ENCODE measurements at regions not wholly inside any gene's neighbourhood (a gene's known extent, or its start where the extent isn't known, plus 50 kb on each side); places are given as distances from the start of the nearest gene placed in this dataset.
"Not testable (repeated sequence)": the region's sequence is repeated elsewhere in the genome, so short reads cannot be mapped to it uniquely, and the experiment has no call there.

GRCh38 chr9:36499174-36499890 lies 73.4 kb upstream of the MELK start:
- POLR2A ChIA-PET = no interaction called here
- no peaks in the 10 kb centered on the region for H3K79me2 ChIP-seq (ENCODE audit: control insufficient read depth, insufficient read depth, low read length)
- DNase-seq = no peak
- H3K4me3 Mint-ChIP-seq = no peak overlapping the region
- CTCF ChIA-PET = interaction anchor here (2.5 kb wide), 1 partner anchor 92 kb away, joined by 5 read pairs; no protein-coding TSS in a partner anchor
- H3K36me3 ChIP-seq (replicated peaks in 1 of 2; ENCODE audit: control extremely low read depth in 1 of 2, control insufficient read depth in 1 of 2, extremely low read depth in 1 of 2, insufficient read depth in 2 of 2, low read length in 1 of 2) = no peaks in the 10 kb centered on the region
- H3K9me3 ChIP-seq (ENCODE audit: control extremely low read depth in 1 of 3, control insufficient read depth in 2 of 3, insufficient read depth in 1 of 3, low read length in 2 of 3) = no peaks in the 10 kb centered on the region
- peaks cover 3 to 8% of the 10 kb centered on the region in 2 donors for H3K4me1 ChIP-seq (ENCODE audit: control insufficient read depth in 2 of 2, insufficient read depth in 2 of 2, low read length in 2 of 2)
- H3K4me3 ChIP-seq (ENCODE audit: control extremely low read depth in 1 of 5, extremely low read depth in 1 of 5, insufficient read depth in 1 of 5, low read depth in 2 of 5, low read length in 4 of 5) = no peak overlapping the region
- H3K4me1 Mint-ChIP-seq = peaks cover 24% of the 10 kb centered on the region
- peak overlapping the region; percentile 37 for H2AFZ ChIP-seq (ENCODE audit: insufficient read depth, low read depth, low read length, poor library complexity, severe bottlenecking)
- 31% methylated on average over 6 of the region's 8 CpGs for WGBS (ENCODE audit: insufficient coverage)
- H3K27me3 Mint-ChIP-seq = no peaks in the 10 kb centered on the region
- H3K27me3 ChIP-seq (replicated peaks in 1 of 4; ENCODE audit: control extremely low read depth in 1 of 4, control insufficient read depth in 3 of 4, insufficient read depth in 4 of 4, low read length in 3 of 4) = no peaks in the 10 kb centered on the region
- H3K4me2 ChIP-seq (replicated peaks; ENCODE audit: low read depth, low read length, poor library complexity, severe bottlenecking) = peak overlapping the region; percentile 27
- no peaks in the 10 kb centered on the region for H4K20me1 ChIP-seq (ENCODE audit: control insufficient read depth, insufficient read depth, low read length, poor library complexity, severe bottlenecking)
- H3K9me3 Mint-ChIP-seq (ENCODE audit: insufficient read depth) = no peaks in the 10 kb centered on the region
- H3K27ac Mint-ChIP-seq = no peak overlapping the region
- ATAC-seq (ENCODE audit: low read depth) = no peak
- no peak overlapping the region for H3K27ac ChIP-seq (ENCODE audit: low read length in 2 of 2)
- H3K9ac ChIP-seq (ENCODE audit: low read length) = no peak overlapping the region
- intact Hi-C loops (cut with micrococcal nuclease) = no loop called here
- TF ChIP-seq CTCF (IDR thresholded peaks at IDR 0.05) = no peak
- no peak for TF ChIP-seq EZH2 (IDR thresholded peaks at IDR 0.05; ENCODE audit: borderline replicate concordance, insufficient read depth, low read depth, low read length, poor library complexity, severe bottlenecking)

- H3K9me3 Mint-ChIP-seq (ENCODE audit: insufficient read depth); H3K27ac Mint-ChIP-seq; H3K27me3 ChIP-seq (replicated peaks in 1 of 4; ENCODE audit: control extremely low read depth in 1 of 4, control insufficient read depth in 3 of 4, insufficient read depth in 4 of 4, low read length in 3 of 4); H3K27me3 Mint-ChIP-seq; intact Hi-C loops (cut with micrococcal nuclease); H3K9me3 ChIP-seq (ENCODE audit: control extremely low read depth in 1 of 3, control insufficient read depth in 2 of 3, insufficient read depth in 1 of 3, low read length in 2 of 3); H3K27ac ChIP-seq (ENCODE audit: low read length in 2 of 2); POLR2A ChIA-PET; H4K20me1 ChIP-seq (ENCODE audit: control insufficient read depth, insufficient read depth, low read length, poor library complexity, severe bottlenecking); CTCF ChIA-PET; H3K36me3 ChIP-seq (replicated peaks in 1 of 2; ENCODE audit: control extremely low read depth in 1 of 2, control insufficient read depth in 1 of 2, extremely low read depth in 1 of 2, insufficient read depth in 2 of 2, low read length in 1 of 2): not testable (repeated sequence)
- H3K9ac ChIP-seq (ENCODE audit: low read length) = peak overlapping the region; percentile 34
- H3K79me2 ChIP-seq (ENCODE audit: control insufficient read depth, insufficient read depth, low read length) = peaks cover 18% of the 10 kb centered on the region
- 93% methylated on average over 5 of the region's 6 CpGs for WGBS (ENCODE audit: insufficient coverage)
- peak overlapping the region; percentile 60 for H3K4me2 ChIP-seq (replicated peaks; ENCODE audit: low read depth, low read length, poor library complexity, severe bottlenecking)
- peaks cover 9 to 14% of the 10 kb centered on the region in 2 donors for H3K4me1 ChIP-seq (ENCODE audit: control insufficient read depth in 2 of 2, insufficient read depth in 2 of 2, low read length in 2 of 2)
- H3K4me3 ChIP-seq (ENCODE audit: control extremely low read depth in 1 of 5, extremely low read depth in 1 of 5, insufficient read depth in 1 of 5, low read depth in 2 of 5, low read length in 4 of 5) = peak overlapping the region in 3 of 5 experiments; percentile 17 to 58 (median 24)
- ATAC-seq (ENCODE audit: low read depth) (peak; percentile 33), DNase-seq (peak; percentile 58)
- peaks cover 20% of the 10 kb centered on the region for H3K4me1 Mint-ChIP-seq
- peak overlapping the region; percentile 36 for H2AFZ ChIP-seq (ENCODE audit: insufficient read depth, low read depth, low read length, poor library complexity, severe bottlenecking)
- peak overlapping the region; percentile 44 for H3K4me3 Mint-ChIP-seq
Observed at GRCh38 chr9:36493564-36493963, 79.1 kb upstream of the MELK start.
